GM19025 (cell line): ENCODE measurements at regions not wholly inside any gene's neighbourhood (a gene's known extent, or its start where the extent isn't known, plus 50 kb on each side); places are given as distances from the start of the nearest gene placed in this dataset.

ENCODE experiments used
- ATAC-seq: cut with Tn5 transposase; IDR thresholded peaks from one replicate; pipeline ENCODE4 v1.9.1; 2021; ENCODE audit warnings: mild to moderate bottlenecking, low read depth, moderate library complexity; ENCODE audit not compliant: unreplicated experiment

- no peak for ATAC-seq
Observed at GRCh38 chr5:141778683-141779082, 96.7 kb upstream of the ARAP3 start.

DNA sequence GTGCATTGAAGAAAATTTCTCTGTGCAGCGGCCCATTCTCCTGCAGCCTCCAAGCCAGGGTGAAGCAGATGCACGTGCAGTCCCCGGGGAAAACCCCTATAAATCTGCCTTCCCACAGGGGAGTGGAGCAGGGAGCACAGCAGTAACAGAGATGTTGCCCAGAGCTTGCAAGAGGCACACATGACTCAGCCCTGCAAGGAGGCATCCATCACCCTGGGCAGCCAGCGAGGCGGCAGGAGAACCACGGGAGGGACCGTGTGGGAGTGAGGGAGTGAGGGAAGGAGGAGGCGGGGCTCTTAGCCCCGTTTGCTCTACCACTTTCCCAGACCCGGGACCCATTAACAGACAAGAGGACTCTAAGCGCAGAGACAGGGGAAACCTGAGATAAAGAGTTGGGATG lies 96.2 kb upstream of the ARAP3 start:
- no peak for ATAC-seq

DNA sequence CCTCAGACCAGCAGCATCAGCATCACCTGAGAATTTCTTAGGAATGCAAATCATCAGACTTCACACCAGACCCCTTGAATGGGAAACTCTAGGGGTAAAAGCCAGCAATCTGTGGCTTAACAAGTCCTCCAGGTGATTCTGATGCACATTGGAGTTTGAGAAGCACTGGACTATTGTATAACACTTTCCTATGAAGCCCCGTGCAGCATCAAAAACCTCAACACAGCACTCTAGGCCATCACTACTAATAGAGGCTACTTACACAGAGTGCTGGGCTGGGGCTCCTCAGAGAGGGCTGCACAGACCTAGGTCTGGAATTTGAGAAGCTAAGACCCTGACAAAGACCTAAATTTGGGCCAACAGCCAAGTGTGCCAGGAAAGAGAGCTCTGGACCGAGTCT lies 95.7 kb upstream of the ARAP3 start:
- ATAC-seq, result no peak

- no peak for ATAC-seq
Observed at GRCh38 chr5:141777130-141777529, 95.1 kb upstream of the ARAP3 start.

DNA sequence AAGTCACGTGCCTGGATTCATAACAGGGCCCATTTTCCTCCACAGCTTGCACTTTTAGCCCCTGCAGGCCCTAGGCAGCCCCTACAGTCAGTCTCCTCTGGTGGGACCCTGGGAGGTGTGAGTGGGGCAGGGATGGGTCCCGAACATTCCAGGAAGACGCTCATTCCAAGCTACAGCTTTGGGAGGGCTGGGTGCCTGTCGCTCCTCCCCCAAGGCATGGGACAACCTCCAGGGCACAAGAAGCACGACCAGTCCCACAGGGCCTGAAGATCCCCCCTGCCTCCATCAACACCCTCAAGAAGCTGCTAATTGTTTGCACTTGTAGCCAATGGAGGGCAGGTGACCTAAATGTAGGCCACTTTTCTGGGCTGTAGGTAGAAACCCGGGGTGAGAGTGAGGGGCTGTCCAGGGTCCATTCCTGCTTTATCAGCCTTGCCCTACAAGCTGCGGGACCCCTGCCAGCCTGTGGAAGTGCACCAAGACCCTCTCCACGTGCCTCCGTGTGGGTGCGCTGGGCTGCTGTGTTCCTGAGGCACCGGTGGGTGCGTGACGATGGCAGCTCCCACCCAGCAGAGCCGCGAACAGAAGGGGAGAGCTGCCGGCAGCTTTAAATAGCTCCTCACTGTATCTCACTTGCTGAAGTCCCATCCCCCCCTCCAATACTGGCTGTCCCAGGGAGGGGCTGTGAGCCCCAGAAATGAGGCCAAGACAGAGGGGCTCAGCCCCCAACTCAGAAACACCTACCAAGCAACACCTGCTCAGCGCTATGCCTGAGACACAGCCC lies 91.9 kb upstream of the ARAP3 start:
- no peak for ATAC-seq

DNA sequence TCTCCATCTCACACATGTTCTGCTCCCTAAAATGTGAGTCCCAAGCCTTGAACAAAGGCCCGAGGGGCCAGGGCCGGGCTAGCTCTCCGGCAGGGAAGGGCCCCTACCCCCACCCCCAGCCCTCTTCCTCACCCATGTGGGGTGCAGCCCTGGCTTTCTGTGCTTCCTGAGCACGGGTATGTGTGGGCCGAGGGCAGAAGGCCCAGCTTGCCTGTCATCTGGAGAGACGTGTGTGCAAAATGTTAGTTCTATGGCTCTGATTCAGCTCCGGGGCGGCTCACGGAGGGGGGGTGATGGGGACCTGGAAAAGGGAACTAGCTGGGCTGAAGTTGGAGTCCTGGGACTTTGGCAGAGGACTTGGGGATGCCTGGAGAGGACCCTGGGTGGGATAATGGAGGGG lies 90.3 kb upstream of the ARAP3 start:
- no peak for ATAC-seq

GRCh38 chr5:141771562-141771961 lies 89.5 kb upstream of the ARAP3 start:
- ATAC-seq, result no peak

DNA sequence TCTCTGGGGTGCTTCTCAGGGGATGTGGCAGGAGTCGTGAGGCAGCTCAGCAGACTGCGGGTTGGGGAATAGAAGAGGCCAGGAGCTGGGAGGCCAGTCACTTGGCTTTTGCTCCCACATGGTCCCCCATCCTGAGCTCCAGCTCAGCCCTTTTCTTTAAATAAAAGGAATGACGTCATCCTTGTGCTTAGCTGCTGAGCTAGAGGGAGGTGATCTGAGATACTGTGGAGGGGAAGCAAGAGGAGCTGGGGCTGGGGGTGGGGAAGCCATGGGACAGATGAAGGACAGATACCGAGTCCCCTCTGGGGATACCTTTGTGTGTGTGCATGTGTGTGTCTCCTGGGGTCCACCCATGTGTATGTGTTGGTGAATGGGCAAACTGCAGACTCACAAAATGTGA lies 89.0 kb upstream of the ARAP3 start:
- ATAC-seq, result no peak

DNA sequence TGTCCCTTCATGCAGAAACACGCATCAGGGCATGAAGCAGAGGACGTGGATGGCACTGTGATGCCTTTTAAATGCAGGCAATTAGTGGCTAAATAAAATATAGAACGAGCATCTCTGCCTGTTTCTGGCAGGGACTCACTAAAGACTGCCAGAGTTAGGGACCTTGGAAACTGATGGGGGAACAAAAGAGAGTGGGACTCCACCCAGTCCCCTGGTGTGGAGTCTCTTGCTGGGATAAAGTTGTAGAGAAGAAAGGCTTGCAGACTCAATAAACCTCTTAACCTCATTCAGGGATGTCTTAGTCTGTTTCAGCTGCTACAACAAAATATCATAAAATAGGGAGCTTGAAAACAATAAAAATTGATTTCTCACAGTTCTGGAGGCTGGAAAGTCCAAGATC lies 87.6 kb upstream of the ARAP3 start:
- ATAC-seq, result no peak

GRCh38 chr5:141767671-141768070 lies 85.6 kb upstream of the ARAP3 start:
- ATAC-seq, result no peak

- ATAC-seq, result no peak
Observed at GRCh38 chr5:141765896-141766551, 84.0 kb upstream of the ARAP3 start.

DNA sequence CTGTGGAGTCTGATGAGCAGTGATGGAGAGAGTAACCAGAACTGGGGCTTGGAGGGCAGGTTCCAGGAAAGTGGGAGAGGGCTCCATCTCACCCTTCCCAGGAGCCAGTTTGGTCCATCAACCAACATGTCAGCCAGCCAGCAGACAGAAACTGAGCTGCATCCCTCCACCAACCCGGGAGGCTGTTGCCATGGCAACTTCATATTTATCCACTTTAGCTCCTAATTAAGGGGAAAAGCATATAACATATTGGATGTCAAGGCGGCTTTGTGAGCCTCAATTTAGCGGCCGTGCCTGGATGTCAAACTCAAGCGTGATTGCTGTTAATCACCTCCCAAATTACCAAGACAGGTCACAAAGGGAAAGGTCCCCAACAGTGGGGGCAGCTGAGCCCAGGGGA lies 81.5 kb upstream of the ARAP3 start:
- ATAC-seq, result no peak

DNA sequence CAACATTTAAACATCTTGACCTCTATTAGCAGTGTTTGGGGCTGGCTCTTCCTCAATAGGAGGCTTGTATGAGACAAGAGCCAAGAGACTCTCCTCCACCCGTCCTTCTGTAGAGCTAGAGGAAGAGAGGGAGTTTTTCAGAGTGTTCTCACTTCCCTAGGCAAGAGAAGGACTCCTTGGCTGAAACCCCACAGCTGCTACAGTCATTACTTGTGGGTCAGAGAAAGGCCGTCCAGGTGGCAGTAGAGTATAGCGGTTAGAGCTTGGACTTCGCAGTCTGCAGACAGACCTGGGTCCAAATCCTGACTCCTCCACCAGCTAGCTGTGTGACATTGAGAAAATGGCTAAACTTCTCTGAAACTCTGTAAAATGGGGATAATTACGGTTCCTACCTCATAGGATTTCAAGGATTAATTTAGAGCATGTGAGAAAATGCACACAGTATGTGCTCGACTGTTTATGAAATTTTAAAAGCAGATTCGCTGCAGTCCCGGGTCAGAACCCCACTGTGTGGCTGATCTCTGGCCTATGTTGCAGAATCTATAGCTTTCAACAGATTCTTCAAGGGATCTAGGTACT lies 80.8 kb upstream of the ARAP3 start:
- peak; percentile 69 for ATAC-seq

DNA sequence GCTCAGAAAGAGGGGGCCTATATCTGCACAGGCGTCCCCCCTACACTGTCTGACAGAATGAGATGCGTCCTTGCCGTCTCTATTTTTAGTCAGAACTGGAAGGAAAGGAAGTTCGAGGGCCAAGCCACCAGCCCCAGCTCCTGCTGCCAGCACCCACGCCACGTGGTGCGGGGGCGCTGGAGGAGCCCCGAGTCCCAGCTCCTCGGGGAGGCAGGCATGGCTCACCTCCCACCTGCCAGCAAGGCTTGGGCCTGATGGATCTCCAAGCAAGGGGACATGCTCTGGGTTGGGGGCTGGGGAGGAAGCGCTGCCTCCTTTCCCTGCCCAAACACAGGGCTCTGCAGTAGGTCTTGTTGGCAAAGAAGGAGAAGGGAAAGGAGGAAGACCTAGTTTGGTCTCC lies 80.3 kb upstream of the ARAP3 start:
- peak; percentile 8 for ATAC-seq

- ATAC-seq, result no peak
Observed at GRCh38 chr5:141760753-141761152, 78.7 kb upstream of the ARAP3 start.

DNA sequence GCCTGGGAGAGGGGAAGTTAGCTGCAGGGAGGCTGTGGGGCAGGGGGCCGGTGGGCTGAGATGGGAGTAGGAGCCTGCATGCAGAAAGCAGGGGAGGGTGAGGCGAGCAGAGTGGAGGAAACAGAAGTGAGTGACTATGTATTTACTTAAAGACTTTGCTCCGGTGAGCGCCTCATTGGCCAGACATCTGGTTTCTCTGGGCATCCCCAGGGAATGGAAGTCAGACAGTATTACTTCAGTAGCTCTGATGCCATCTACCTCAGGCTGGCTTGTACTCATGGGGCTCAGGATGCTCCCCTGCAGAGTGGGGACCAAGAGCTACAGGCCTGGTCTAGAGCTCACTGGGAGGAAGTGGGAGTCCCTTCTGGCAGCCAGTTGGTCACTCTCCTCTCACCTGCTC lies 78.2 kb upstream of the ARAP3 start:
- no peak for ATAC-seq

DNA sequence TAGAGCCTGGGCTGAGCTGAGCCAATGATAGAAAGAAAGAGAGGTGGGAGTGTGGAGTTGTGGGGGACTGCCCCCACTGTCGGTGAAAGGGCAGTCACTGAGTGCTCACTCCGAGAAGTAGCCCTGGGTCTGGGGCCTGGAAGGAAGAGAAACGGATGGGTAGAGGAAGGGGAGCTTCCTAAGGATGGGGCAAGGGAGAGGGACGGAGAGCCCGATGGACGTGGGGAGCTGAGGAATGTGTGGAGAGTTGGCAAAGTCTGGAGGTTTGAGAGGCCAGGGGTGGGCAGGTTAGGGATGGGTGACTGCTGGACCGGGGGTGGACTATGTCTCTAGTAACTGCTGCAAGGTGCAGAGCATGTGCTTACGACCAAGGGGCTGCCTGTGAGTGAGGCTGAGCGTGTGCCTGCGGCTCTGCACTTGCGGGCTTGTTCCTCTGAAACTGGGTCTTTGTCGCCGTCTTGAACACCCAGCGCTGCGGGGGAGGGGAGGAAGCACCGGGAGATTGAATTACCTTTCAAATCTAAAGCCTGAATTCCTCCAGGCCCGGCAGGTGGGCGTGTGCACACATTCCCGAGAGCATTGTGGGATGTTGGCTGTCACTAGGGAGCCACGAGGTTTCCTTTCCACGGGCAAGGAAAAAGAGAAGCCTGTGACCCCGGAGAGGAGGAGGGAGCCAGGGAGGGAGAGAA lies 76.4 kb upstream of the ARAP3 start:
- ATAC-seq, result no peak

GRCh38 chr5:141757402-141757801 lies 75.4 kb upstream of the ARAP3 start:
- ATAC-seq, result no peak

DNA sequence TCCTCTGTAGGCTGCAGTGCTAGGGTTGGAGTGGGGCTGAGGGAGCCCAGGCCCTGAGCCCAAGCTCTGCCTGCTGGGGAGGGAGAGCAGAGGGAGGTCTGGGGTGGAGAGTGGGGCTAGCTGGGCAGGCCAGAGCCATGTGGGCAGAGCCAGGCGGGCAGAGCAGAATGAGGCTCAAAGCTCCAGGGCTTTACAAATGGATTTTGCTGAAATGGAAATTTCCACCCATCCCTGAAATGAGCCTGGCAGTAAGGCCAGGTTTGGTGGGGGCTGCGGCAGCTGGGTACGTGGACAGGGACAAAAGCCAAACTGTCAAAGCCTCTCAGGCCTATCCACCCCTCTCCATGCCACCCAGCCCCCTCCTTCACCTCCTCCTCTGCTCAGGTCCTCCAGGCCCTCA lies 74.2 kb upstream of the ARAP3 start:
- no peak for ATAC-seq

DNA sequence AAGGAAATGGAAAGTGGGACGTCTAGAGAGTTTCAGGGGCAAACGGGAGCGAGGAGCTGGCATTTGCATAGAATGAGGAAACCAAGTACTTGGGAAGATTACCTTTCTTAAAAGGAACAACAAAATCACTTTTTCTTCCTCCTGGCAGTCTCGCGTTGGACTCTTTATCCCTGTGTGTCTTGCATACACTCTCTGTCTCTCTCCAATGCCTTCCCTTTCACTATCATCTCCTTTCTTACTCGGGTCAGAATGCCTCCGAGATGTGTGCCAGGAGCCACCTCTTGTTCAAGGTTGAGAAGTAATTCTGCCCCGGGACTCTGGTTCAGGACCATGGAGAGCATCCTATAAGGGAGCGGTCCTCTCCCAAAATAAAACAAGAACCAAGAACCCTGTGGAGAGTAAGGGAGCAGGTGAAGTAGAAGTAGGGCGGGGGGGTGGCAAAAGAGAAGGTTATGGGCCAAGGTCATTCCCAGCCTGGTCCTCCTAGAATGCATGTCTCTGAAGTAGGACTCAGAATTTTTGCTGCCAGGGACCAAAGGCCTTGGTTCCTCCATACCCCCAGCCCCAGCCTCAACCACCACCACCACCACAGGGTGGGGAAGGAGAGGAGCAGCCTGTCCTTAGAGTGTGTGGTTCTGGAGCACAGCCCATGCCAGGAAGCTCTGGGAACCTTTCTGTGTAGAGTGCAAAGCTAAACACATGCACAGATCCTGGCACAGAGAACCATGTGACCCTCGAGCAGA lies 72.1 kb upstream of the ARAP3 start:
- ATAC-seq, result no peak
